Uterus (tissue), 3 donors: ENCODE measurements at regions not wholly inside any gene's neighbourhood (a gene's known extent, or its start where the extent isn't known, plus 50 kb on each side); places are given as distances from the start of the nearest gene placed in this dataset.

Experiments used
- DNase-seq, 2 donors: peaks; one replicate each; pipeline ENCODE4 v3.0.0-alpha.2; 2019 to 2020
- H3K27ac ChIP-seq, 2 donors: fragments of 200-600 bp; sonication (generic); 1 replicate in 1 of 2; 2 replicates in 1 of 2; pipeline ENCODE4 v1.5.1; 2016 to 2018
- H3K27me3 ChIP-seq, 2 donors: fragments of 200-600 bp; sonication (generic); one replicate each; pipeline ENCODE4 v1.5.1; 2018 to 2019; ENCODE audit warnings: control low read depth in 1 of 2
- H3K36me3 ChIP-seq, 2 donors: fragments of 200-600 bp; sonication (generic); one replicate each; pipeline ENCODE4 v1.5.1; 2019; ENCODE audit warnings: control low read depth in 1 of 2
- H3K4me1 ChIP-seq, 2 donors: fragments of 200-600 bp; sonication (generic); one replicate each; pipeline ENCODE4 v1.5.1; 2018 to 2019; ENCODE audit warnings: control low read depth in 1 of 2
- H3K4me3 ChIP-seq, 2 donors: fragments of 200-600 bp; sonication (generic); 1 replicate in 1 of 2; 2 replicates in 1 of 2; pipeline ENCODE4 v1.5.1; 2018 to 2019; ENCODE audit warnings: mild to moderate bottlenecking in 1 of 2
- H3K9me3 ChIP-seq, 2 donors: fragments of 200-600 bp; sonication (generic); one replicate each; pipeline ENCODE4 v1.5.1; 2019; ENCODE audit warnings: control low read depth in 1 of 2
- CTCF ChIP-seq, 4 experiments: fragments of 200-600 bp in 2 of 4; fragments of 450-650 bp in 2 of 4; sonication (generic) in 2 of 4; IDR thresholded peaks; one replicate each; pipeline ENCODE4 v1.5.1; 2016 to 2019; ENCODE audit warnings: antibody characterized with exemption in 4 of 4, mild to moderate bottlenecking in 2 of 4, moderate library complexity in 1 of 4
- POLR2A ChIP-seq, 2 donors: fragments of 450-650 bp; IDR thresholded peaks; one replicate each; pipeline ENCODE4 v1.6.1; 2016; ENCODE audit warnings: antibody characterized with exemption in 2 of 2, mild to moderate bottlenecking in 1 of 2, moderate library complexity in 1 of 2
- intact Hi-C: fragments of 100-400 bp; cut with DNase I; formaldehyde crosslinking; loops from one replicate; pipeline ENCODE4 v1.15.1; 2023; ENCODE audit warnings: low total_unique reads
- donor health status: DM: yes; HTN: yes; CAD: no.

- no peak overlapping the region for H3K4me3 ChIP-seq
- DNase-seq, result no peak
- H3K27ac ChIP-seq, result no peak overlapping the region
- intact Hi-C loops, result no loop called here
- peaks cover 0 to 5% of the 10 kb centered on the region in 2 donors for H3K4me1 ChIP-seq
- TF ChIP-seq CTCF (IDR thresholded peaks at IDR 0.05), result no peak
- no peak for TF ChIP-seq POLR2A (IDR thresholded peaks at IDR 0.05)
- H3K27me3 ChIP-seq, result no peaks in the 10 kb centered on the region
- H3K9me3 ChIP-seq, result no peaks in the 10 kb centered on the region
- H3K36me3 ChIP-seq, result no peaks in the 10 kb centered on the region
Observed at GRCh38 chr2:172376016-172376415, 51.4 kb upstream of the ITGA6 start.

GRCh38 chr2:172376505-172377125 is 50.8 kb upstream of the ITGA6 start:
- H3K4me1 ChIP-seq, result peaks cover 0 to 5% of the 10 kb centered on the region in 2 donors
- H3K9me3 ChIP-seq, result no peaks in the 10 kb centered on the region
- intact Hi-C loops, result no loop called here
- TF ChIP-seq CTCF (IDR thresholded peaks at IDR 0.05), result no peak
- no peak for TF ChIP-seq POLR2A (IDR thresholded peaks at IDR 0.05)
- no peaks in the 10 kb centered on the region for H3K27me3 ChIP-seq
- DNase-seq, result no peak
- H3K4me3 ChIP-seq, result no peak overlapping the region
- peak overlapping the region in 1 of 2 donors; percentile 20 for H3K27ac ChIP-seq
- H3K36me3 ChIP-seq, result no peaks in the 10 kb centered on the region

DNA sequence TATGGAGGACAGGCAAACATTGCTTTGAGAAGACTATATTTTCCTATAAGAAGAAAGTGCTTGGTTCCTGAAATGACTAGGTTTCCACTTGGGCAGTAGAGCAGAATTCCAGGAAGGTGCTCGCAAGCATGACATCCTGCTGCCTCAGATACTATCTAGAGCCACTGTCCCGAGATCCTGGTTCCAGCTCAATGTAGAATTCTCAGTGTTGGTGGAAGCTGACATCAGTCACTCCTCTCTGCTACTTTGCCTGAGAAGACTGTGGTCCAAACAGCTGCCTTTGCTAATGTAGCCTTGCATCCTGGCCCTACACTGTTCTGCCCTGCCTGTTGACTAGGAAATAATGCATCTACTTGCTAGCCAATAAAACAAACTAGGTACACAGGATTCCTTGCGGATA is 50.0 kb upstream of the ITGA6 start:
- Histone ChIP-seq H3K9me3 (no peaks in the 10 kb centered on the region), H3K27ac (peak overlapping the region in 1 of 2 donors; percentile 20), H3K36me3 (no peaks in the 10 kb centered on the region), H3K27me3 (no peaks in the 10 kb centered on the region), H3K4me3 (no peak overlapping the region), H3K4me1 (peaks cover 0 to 5% of the 10 kb centered on the region in 2 donors)
- intact Hi-C loops, result no loop called here
- TF ChIP-seq CTCF (IDR thresholded peaks at IDR 0.05) (no peak), POLR2A (IDR thresholded peaks at IDR 0.05) (no peak)
- DNase-seq, result no peak
